ENCODE measurements at regions not wholly inside any gene's neighbourhood (a gene's known extent, or its start where the extent isn't known, plus 50 kb on each side); places are given as distances from the start of the nearest gene placed in this dataset.

DNA sequence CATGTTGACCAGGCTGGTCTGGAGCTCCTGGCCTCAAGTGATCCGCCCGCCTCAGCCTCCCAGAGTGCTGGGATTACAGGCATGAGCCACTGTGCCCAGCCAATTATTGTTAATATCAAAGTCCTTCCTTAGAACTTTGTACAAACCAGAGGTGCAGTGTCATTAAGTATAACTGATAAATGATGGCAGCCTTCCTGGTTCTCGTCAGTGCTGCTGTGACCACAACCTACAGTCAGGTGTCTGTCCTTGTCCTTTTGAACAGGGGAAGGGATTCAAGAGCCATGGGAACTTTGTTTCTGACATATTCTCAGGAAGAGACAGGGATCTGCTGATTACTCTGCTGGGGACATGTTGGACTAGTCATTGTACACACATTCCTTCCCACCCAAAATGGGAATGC, 103.2 kb upstream of the TIAM2 start:
- Histone ChIP-seq H3K27ac (ENCODE audit: low read depth, low read length, poor library complexity, severe bottlenecking) (no peak overlapping the region), H4K20me1 (ENCODE audit: insufficient read depth, low read length) (no peaks in the 10 kb centered on the region), H3K4me2 (ENCODE audit: low read length) (no peak overlapping the region), H3K4me3 (ENCODE audit: low read depth, low read length, poor library complexity, severe bottlenecking) (no peak overlapping the region), H2AFZ (ENCODE audit: low read length) (no peak overlapping the region), H3K9me3 (ENCODE audit: low read length) (no peaks in the 10 kb centered on the region), H3K79me2 (ENCODE audit: insufficient read depth, low read depth, low read length) (no peaks in the 10 kb centered on the region), H3K9me2 (ENCODE audit: insufficient read depth, low read length) (no peaks in the 10 kb centered on the region), H3K36me3 (ENCODE audit: insufficient read depth, low read length) (no peaks in the 10 kb centered on the region), H3K4me1 (ENCODE audit: insufficient read depth, low read length, poor library complexity, severe bottlenecking) (no peaks in the 10 kb centered on the region)
- TF ChIP-seq, protein P1, sequence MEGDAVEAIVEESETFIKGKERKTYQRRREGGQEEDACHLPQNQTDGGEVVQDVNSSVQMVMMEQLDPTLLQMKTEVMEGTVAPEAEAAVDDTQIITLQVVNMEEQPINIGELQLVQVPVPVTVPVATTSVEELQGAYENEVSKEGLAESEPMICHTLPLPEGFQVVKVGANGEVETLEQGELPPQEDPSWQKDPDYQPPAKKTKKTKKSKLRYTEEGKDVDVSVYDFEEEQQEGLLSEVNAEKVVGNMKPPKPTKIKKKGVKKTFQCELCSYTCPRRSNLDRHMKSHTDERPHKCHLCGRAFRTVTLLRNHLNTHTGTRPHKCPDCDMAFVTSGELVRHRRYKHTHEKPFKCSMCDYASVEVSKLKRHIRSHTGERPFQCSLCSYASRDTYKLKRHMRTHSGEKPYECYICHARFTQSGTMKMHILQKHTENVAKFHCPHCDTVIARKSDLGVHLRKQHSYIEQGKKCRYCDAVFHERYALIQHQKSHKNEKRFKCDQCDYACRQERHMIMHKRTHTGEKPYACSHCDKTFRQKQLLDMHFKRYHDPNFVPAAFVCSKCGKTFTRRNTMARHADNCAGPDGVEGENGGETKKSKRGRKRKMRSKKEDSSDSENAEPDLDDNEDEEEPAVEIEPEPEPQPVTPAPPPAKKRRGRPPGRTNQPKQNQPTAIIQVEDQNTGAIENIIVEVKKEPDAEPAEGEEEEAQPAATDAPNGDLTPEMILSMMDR (conservative IDR thresholded peaks at IDR 0.05; ENCODE audit: low read length), result no peak
- TF ChIP-seq EZH2phosphoT487 (IDR thresholded peaks at IDR 0.05; ENCODE audit: borderline replicate concordance, low read depth, low read length), result no peak
- ChIA-PET CTCF (ENCODE audit: unreplicated experiment) (no interaction called here), POLR2A (no interaction called here)
- no peak for DNase-seq (ENCODE audit: low spot score)
- intact Hi-C loops (cut with micrococcal nuclease; ENCODE audit: unreplicated experiment), result no loop called here
- BruUV-seq (replicated peaks), result no TSS peak

DNA sequence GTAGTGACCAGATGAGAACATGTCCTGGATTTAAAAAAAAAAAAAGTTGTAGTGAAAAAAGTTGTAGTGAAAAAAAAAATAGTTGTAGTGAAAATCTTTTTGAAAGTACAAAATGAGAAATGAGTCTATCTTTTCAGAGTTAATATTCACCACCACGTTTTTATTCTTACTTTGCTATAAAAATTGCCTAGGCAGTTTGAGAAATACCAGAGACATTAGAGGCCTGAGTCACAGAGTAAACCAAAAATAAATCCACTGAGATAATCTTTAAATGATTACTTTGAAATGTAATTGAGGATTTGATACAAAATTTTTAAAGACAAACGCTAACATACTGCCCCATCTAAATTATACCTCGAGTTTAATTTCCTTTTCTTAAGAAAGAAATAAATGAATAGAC, 101.2 kb upstream of the TIAM2 start:
- Histone ChIP-seq H3K27ac (ENCODE audit: low read depth, low read length, poor library complexity, severe bottlenecking) (no peak overlapping the region), H3K36me3 (ENCODE audit: insufficient read depth, low read length) (no peaks in the 10 kb centered on the region), H2AFZ (ENCODE audit: low read length) (no peak overlapping the region), H4K20me1 (ENCODE audit: insufficient read depth, low read length) (no peaks in the 10 kb centered on the region), H3K9me2 (ENCODE audit: insufficient read depth, low read length) (no peaks in the 10 kb centered on the region), H3K4me2 (ENCODE audit: low read length) (no peak overlapping the region), H3K9me3 (ENCODE audit: low read length) (no peaks in the 10 kb centered on the region), H3K4me1 (ENCODE audit: insufficient read depth, low read length, poor library complexity, severe bottlenecking) (no peaks in the 10 kb centered on the region), H3K79me2 (ENCODE audit: insufficient read depth, low read depth, low read length) (no peaks in the 10 kb centered on the region), H3K4me3 (ENCODE audit: low read depth, low read length, poor library complexity, severe bottlenecking) (no peak overlapping the region)
- DNase-seq (ENCODE audit: low spot score), result no peak
- BruUV-seq (replicated peaks), result no TSS peak
- CTCF ChIA-PET (ENCODE audit: unreplicated experiment), result no interaction called here
- intact Hi-C loops (cut with micrococcal nuclease; ENCODE audit: unreplicated experiment), result no loop called here
- POLR2A ChIA-PET, result no interaction called here
- TF ChIP-seq, protein P1 (conservative IDR thresholded peaks at IDR 0.05; ENCODE audit: low read length), result no peak
- no peak for TF ChIP-seq EZH2phosphoT487 (IDR thresholded peaks at IDR 0.05; ENCODE audit: borderline replicate concordance, low read depth, low read length)

DNA sequence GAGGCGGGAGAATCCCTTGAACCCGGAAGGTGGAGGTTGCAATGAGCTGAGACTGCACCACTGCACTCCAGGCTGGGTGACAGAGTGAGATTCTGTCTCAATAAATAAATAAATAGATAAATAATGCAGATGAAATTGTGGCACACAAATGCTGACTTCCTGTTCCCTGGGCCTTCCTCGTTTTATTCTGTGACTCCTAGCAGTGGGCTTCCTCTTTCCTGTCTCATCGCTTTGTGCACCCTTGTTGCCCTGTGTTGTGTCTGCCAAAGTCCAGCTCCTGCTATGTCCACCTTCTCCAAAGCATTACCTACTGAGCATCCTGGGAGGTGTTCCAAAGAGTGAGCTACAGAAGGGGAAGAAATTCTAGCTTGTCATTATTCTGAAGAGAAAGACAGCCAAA, 100.2 kb upstream of the TIAM2 start:
- H3K9me3 ChIP-seq (ENCODE audit: low read length), result no peaks in the 10 kb centered on the region
- no peak for DNase-seq (ENCODE audit: low spot score)
- no TSS peak for BruUV-seq (replicated peaks)
- ChIA-PET POLR2A (no interaction called here), CTCF (ENCODE audit: unreplicated experiment) (no interaction called here)
- H3K4me1 ChIP-seq (ENCODE audit: insufficient read depth, low read length, poor library complexity, severe bottlenecking), result no peaks in the 10 kb centered on the region
- TF ChIP-seq, protein P1 (conservative IDR thresholded peaks at IDR 0.05; ENCODE audit: low read length), result no peak
- TF ChIP-seq EZH2phosphoT487 (IDR thresholded peaks at IDR 0.05; ENCODE audit: borderline replicate concordance, low read depth, low read length), result no peak
- H3K4me3 ChIP-seq (ENCODE audit: low read depth, low read length, poor library complexity, severe bottlenecking), result no peak overlapping the region
- no peak overlapping the region for H2AFZ ChIP-seq (ENCODE audit: low read length)
- no peak overlapping the region for H3K27ac ChIP-seq (ENCODE audit: low read depth, low read length, poor library complexity, severe bottlenecking)
- no peaks in the 10 kb centered on the region for H3K36me3 ChIP-seq (ENCODE audit: insufficient read depth, low read length)
- no peaks in the 10 kb centered on the region for H3K9me2 ChIP-seq (ENCODE audit: insufficient read depth, low read length)
- H3K4me2 ChIP-seq (ENCODE audit: low read length), result no peak overlapping the region
- intact Hi-C loops (cut with micrococcal nuclease; ENCODE audit: unreplicated experiment), result no loop called here
- no peaks in the 10 kb centered on the region for H4K20me1 ChIP-seq (ENCODE audit: insufficient read depth, low read length)
- no peaks in the 10 kb centered on the region for H3K79me2 ChIP-seq (ENCODE audit: insufficient read depth, low read depth, low read length)

All from OCI-LY7 (cell line).